PC-3 (cell line): ENCODE measurements at regions not wholly inside any gene's neighbourhood (a gene's known extent, or its start where the extent isn't known, plus 50 kb on each side); places are given as distances from the start of the nearest gene placed in this dataset.

ENCODE experiments used
- ATAC-seq: fragments of 200-7000 bp; cut with Tn5 transposase; 2 replicates; pipeline ENCODE4 v1.9.1; 2020; ENCODE audit warnings: mild to moderate bottlenecking, moderate library complexity
- BruUV-seq: library from RNA; stranded (reverse); fragments of 400-500 nt; replicated peaks from 2 replicates; lab custom pipeline; 2021; lab: Mats Ljungman, UMichigan
- CTCF ChIA-PET: fragments of 300-600 bp; sonication (Branson Sonifier 250); formaldehyde crosslinking; loops from one replicate; lab custom pipeline; 2022; ENCODE audit warnings: antibody characterized with exemption; lab: Charles Lee
- POLR2A ChIA-PET: fragments of 300-600 bp; sonication (Branson Sonifier 250); formaldehyde crosslinking; loops from one replicate; lab custom pipeline; 2022; ENCODE audit warnings: antibody characterized with exemption; ENCODE audit not compliant: unreplicated experiment; lab: Charles Lee
- DNase-seq: peaks from one replicate; pipeline ENCODE4 v3.0.0-alpha.2; 2015
- H2AFZ ChIP-seq: fragments of 300-600 bp; sonication (generic); 2 replicates; pipeline ENCODE4 v1.6.0; 2016; ENCODE audit warnings: antibody characterized with exemption, low read length
- H3F3A ChIP-seq: fragments of 300-600 bp; sonication (generic); one replicate; pipeline ENCODE4 v1.6.0; 2017; ENCODE audit warnings: antibody characterized with exemption, low read length, control low read depth, mild to moderate bottlenecking; ENCODE audit not compliant: unreplicated experiment
- H3K27ac ChIP-seq: fragments of 300-600 bp; sonication (generic); 2 replicates; pipeline ENCODE4 v1.5.1; 2016; ENCODE audit warnings: mild to moderate bottlenecking, low read length
- H3K27me3 ChIP-seq: fragments of 300-600 bp; sonication (generic); 2 replicates; pipeline ENCODE4 v1.6.1; 2016; ENCODE audit warnings: low read length, mixed read lengths
- H3K36me3 ChIP-seq: fragments of 300-600 bp; sonication (generic); 2 replicates; pipeline ENCODE4 v1.6.1; 2016; ENCODE audit warnings: low read depth, mixed run types, low read length, mixed read lengths
- H3K4me1 ChIP-seq: fragments of 300-600 bp; sonication (generic); 2 replicates; pipeline ENCODE4 v1.5.1; 2016; ENCODE audit warnings: low read length; ENCODE audit not compliant: insufficient read depth
- H3K4me2 ChIP-seq: fragments of 300-600 bp; sonication (generic); 2 replicates; pipeline ENCODE4 v1.6.0; 2016; ENCODE audit warnings: low read length
- H3K4me3 ChIP-seq: fragments of 300-600 bp; sonication (generic); 2 replicates; pipeline ENCODE4 v1.5.1; 2016; ENCODE audit warnings: mild to moderate bottlenecking, low read length, mixed read lengths
- H3K79me2 ChIP-seq: fragments of 300-600 bp; sonication (generic); 2 replicates; pipeline ENCODE4 v1.6.1; 2017; ENCODE audit warnings: low read length, mixed read lengths
- H3K9ac ChIP-seq: fragments of 300-600 bp; sonication (generic); 2 replicates; pipeline ENCODE4 v1.6.0; 2016; ENCODE audit warnings: mild to moderate bottlenecking, low read length
- H3K9me2 ChIP-seq: fragments of 300-600 bp; sonication (generic); replicated peaks from 2 replicates; pipeline ENCODE4 v1.6.1; 2016; ENCODE audit warnings: mixed run types, low read length, mixed read lengths
- H3K9me3 ChIP-seq: fragments of 300-600 bp; sonication (generic); 2 replicates; pipeline ENCODE4 v1.6.1; 2016; ENCODE audit warnings: low read length, mixed read lengths
- H4K20me1 ChIP-seq: fragments of 300-600 bp; sonication (generic); 2 replicates; pipeline ENCODE4 v1.6.1; 2016; ENCODE audit warnings: low read length, mixed read lengths
- CTCF ChIP-seq: fragments of 300-600 bp; sonication (generic); conservative IDR thresholded peaks from 2 replicates; pipeline ENCODE4 v1.5.1; 2017; ENCODE audit warnings: antibody characterized with exemption, low read depth, mild to moderate bottlenecking, low read length
- EZH2 ChIP-seq: fragments of 300-600 bp; sonication (generic); IDR thresholded peaks from one replicate; pipeline ENCODE4 v1.6.1; 2017; ENCODE audit warnings: antibody characterized with exemption, mild to moderate bottlenecking, low read length; ENCODE audit not compliant: unreplicated experiment
- EZH2phosphoT487 ChIP-seq: fragments of 300-600 bp; sonication (generic); IDR thresholded peaks from 2 replicates; pipeline ENCODE4 v1.6.1; 2018; ENCODE audit warnings: mild to moderate bottlenecking, antibody characterized with exemption, low read length, borderline replicate concordance
- intact Hi-C: fragments of 100-400 bp; cut with micrococcal nuclease; formaldehyde crosslinking; loops from 2 replicates; pipeline ENCODE4 v1.9.0; 2023

- Histone ChIP-seq H3K36me3 (no peaks in the 10 kb centered on the region), H3K27ac (no peak overlapping the region), H3K4me3 (no peak overlapping the region), H3K9me3 (no peaks in the 10 kb centered on the region), H3K79me2 (no peaks in the 10 kb centered on the region), H3K27me3 (no peaks in the 10 kb centered on the region), H3K9me2 (no peaks in the 10 kb centered on the region), H3K4me1 (no peaks in the 10 kb centered on the region), H3F3A (no peaks in the 10 kb centered on the region), H3K9ac (no peak overlapping the region), H4K20me1 (no peaks in the 10 kb centered on the region), H2AFZ (no peak overlapping the region), H3K4me2 (no peak overlapping the region)
- ATAC-seq = no peak
- no peak for DNase-seq
- BruUV-seq = no TSS peak
- TF ChIP-seq EZH2phosphoT487 (no peak), EZH2 (no peak), CTCF (no peak)
- intact Hi-C loops = no loop called here
- POLR2A ChIA-PET = no interaction called here
- CTCF ChIA-PET = no interaction called here
Measured at GRCh38 chr1:238279694-238280380, 389.1 kb upstream of the ZP4 start.

GRCh38 chr1:238272145-238272544 is 381.4 kb upstream of the ZP4 start:
- ChIA-PET CTCF (no interaction called here), POLR2A (no interaction called here)
- no peak overlapping the region for H3K4me2 ChIP-seq
- DNase-seq (no peak), ATAC-seq (no peak)
- no peak overlapping the region for H3K9ac ChIP-seq
- H3K4me1 ChIP-seq = no peaks in the 10 kb centered on the region
- H3K27me3 ChIP-seq = no peaks in the 10 kb centered on the region
- H3F3A ChIP-seq = no peaks in the 10 kb centered on the region
- no peaks in the 10 kb centered on the region for H3K9me3 ChIP-seq
- intact Hi-C loops = no loop called here
- TF ChIP-seq CTCF (no peak), EZH2 (no peak), EZH2phosphoT487 (no peak)
- H4K20me1 ChIP-seq = no peaks in the 10 kb centered on the region
- no peaks in the 10 kb centered on the region for H3K9me2 ChIP-seq
- BruUV-seq = no TSS peak
- H3K4me3 ChIP-seq = no peak overlapping the region
- no peak overlapping the region for H2AFZ ChIP-seq
- no peaks in the 10 kb centered on the region for H3K36me3 ChIP-seq
- H3K27ac ChIP-seq = no peak overlapping the region
- H3K79me2 ChIP-seq = no peaks in the 10 kb centered on the region

- ChIA-PET POLR2A (no interaction called here), CTCF (no interaction called here)
- DNase-seq (no peak), ATAC-seq (no peak)
- H3K4me3 ChIP-seq = no peak overlapping the region
- no peak overlapping the region for H3K27ac ChIP-seq
- H3K4me1 ChIP-seq = no peaks in the 10 kb centered on the region
- H3K9me3 ChIP-seq = no peaks in the 10 kb centered on the region
- no peaks in the 10 kb centered on the region for H3K36me3 ChIP-seq
- no peaks in the 10 kb centered on the region for H3K9me2 ChIP-seq
- H4K20me1 ChIP-seq = no peaks in the 10 kb centered on the region
- no peak overlapping the region for H3K9ac ChIP-seq
- H3K4me2 ChIP-seq = no peak overlapping the region
- H3F3A ChIP-seq = no peaks in the 10 kb centered on the region
- intact Hi-C loops = no loop called here
- no peak overlapping the region for H2AFZ ChIP-seq
- H3K79me2 ChIP-seq = no peaks in the 10 kb centered on the region
- no TSS peak for BruUV-seq
- H3K27me3 ChIP-seq = no peaks in the 10 kb centered on the region
- TF ChIP-seq EZH2phosphoT487 (no peak), EZH2 (no peak), CTCF (no peak)
Measured at GRCh38 chr1:238265866-238266265, 375.1 kb upstream of the ZP4 start.
